Panc1 (cell line): ENCODE measurements at regions not wholly inside any gene's neighbourhood (a gene's known extent, or its start where the extent isn't known, plus 50 kb on each side); places are given as distances from the start of the nearest gene placed in this dataset.

Source experiments
- CTCF ChIP-seq: fragments of 450-650 bp; IDR thresholded peaks from 2 replicates; pipeline ENCODE4 v1.5.1; 2017; ENCODE audit warnings: mild to moderate bottlenecking
- POLR2AphosphoS5 ChIP-seq: IDR thresholded peaks from 2 replicates; pipeline ENCODE4 v1.6.1; 2012; ENCODE audit warnings: mild to moderate bottlenecking, low read depth, low read length, moderate library complexity
- TCF7L2 ChIP-seq: IDR thresholded peaks from 2 replicates; pipeline ENCODE4 v1.6.1; 2011; ENCODE audit warnings: mild to moderate bottlenecking, low read depth, low read length, inconsistent platforms

- TF ChIP-seq CTCF (no peak), POLR2AphosphoS5 (no peak), TCF7L2 (no peak)
Observed at GRCh38 chr4:43374216-43374751, 481.8 kb downstream of the GRXCR1 start.
